ENCODE measurements at regions not wholly inside any gene's neighbourhood (a gene's known extent, or its start where the extent isn't known, plus 50 kb on each side); places are given as distances from the start of the nearest gene placed in this dataset.
"Not testable (repeated sequence)": the region's sequence is repeated elsewhere in the genome, so short reads cannot be mapped to it uniquely, and the experiment has no call there.

DNA sequence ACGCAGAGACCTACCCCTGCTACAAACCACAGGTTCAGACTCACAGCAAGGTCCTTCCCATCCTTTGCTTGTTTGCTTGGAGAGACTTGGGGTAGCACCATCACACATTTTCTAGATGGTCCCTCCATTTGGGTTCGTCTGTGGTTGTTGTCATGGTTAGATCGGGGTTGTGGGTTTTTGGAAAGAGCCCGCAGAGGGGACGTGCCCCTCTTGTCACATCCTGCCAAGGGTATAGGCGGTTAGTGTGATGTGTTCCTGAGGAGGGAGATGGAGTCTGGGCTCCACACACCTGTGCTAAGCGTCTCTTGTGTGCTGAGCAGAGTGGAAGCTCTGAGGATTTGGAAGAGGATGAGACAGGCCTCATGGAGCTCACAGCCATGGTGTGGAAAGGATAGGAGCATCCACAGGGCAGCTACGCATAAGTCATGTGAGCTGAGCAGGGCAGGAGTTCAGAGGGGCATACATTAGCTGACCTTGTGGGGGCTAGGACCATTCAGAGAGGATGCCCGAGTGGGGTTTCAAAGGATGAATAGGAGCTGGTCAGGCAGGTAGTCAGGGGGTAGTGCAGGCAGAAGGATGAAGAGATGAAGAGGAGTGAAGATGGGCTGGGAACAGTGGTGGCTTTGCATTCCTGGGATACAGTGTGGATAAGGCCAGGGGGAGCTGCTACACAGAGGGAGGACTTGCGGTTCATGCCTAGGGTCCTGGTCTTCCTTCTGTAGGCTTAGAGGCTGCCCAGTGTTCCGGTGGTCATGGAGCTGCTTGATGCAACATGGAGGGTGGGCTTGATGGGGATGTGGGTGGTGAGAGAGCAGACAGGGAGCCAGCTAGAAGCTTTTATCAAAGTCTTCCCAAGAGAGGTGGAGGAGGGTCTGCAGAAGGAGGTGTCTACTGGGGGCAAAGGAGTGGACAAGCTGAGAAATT, 62.9 kb downstream of the ACKR3 start:
- no peak for DNase-seq

DNA sequence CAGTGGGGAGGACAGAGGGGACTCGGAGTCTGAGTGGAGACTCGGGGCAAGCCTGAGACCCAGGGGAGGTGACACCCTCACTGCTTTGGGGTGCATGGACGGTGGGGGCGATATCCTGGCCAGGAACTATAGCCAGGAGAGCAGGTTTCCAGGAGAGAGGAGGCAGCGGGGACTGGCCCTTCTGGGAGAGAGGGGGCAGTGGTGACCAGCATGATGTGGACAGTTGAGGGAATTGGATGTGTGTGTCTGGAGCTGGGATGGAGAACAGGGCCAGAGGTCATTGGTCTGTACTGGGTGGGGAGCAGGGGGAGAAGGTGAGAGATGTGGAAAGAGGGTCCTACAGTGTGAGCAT, 63.6 kb downstream of the ACKR3 start:
- DNase-seq, result no peak

- DNase-seq, result no peak
Measured at GRCh38 chr2:236633775-236634560, 64.3 kb downstream of the ACKR3 start.

- no peak for DNase-seq
Measured at GRCh38 chr2:236636261-236636660, 66.6 kb downstream of the ACKR3 start.

DNA sequence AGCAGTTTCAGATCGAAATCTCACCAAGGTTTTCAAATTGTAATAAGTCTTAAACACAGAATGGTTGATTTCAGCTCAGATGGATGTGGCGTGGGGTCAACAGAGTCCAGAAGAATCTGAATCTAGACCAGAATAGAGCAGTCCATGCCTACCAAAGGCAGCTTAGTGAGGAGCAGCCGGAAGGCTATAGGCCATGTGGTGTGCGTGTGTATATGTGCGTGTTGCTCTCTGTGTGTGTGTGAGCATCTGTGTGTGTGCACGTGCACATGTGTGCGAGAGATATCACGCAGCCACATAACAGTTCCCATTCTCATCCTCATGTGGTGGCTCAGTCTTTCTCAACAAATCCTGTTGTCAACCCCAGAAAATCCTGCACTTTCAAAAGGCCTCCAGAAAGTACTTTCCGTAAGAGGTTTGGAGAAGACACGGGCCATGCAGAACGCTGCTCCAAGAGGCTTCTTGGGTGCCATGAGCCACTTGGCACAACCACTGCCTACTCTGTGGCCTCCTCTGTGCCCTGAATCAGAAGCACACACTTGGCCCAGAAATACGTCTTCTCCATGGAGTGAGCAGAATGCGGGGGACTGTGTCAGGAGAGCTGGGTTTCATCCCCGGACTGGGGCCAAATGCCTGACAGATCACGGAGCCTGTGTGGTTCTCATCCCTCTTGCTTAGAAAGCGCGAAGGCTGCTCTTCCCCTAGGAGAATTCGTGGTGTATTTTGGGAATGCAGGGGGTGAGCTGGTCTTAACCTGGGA, 67.3 kb downstream of the ACKR3 start:
- no peak for DNase-seq

GRCh38 chr2:236637686-236638569, 68.3 kb downstream of the ACKR3 start:
- no peak for DNase-seq

- DNase-seq, result no peak
Measured at GRCh38 chr2:236638707-236639106, 69.1 kb downstream of the ACKR3 start.

- no peak for DNase-seq
Measured at GRCh38 chr2:236639461-236640235, 70.0 kb downstream of the ACKR3 start.

DNA sequence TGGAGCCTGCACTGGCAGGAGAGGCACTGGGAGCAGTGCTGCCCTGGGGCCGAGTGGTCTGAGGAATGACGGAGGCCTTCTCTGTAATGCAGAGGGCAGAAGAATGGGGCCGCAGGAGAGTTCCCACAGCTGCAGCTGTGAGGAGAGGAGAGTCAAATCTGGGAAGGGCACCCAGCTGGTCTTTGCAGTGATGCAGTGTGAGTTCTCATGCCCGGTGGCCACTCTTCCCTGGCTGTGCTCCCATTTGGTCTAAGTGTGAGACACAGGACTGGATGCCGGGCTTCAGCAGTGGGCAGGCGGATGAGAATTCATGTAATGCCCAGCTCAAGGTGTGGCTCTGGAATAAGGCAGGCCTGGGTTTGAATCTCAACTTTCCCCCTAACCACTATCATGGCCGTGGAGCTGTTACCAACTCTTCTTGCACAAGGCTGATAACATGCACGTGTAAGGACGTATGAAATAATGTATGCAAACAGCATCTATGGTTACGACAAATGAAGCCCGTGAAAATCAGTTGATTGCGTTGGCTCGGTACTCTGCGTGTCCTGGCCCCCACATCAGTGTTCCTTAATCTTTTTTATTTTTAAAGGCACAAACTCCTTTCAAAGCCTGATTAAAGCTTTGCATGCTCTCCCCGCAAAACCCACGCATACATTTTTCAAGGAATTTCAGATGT, 71.6 kb downstream of the ACKR3 start:
- no peak for DNase-seq

DNA sequence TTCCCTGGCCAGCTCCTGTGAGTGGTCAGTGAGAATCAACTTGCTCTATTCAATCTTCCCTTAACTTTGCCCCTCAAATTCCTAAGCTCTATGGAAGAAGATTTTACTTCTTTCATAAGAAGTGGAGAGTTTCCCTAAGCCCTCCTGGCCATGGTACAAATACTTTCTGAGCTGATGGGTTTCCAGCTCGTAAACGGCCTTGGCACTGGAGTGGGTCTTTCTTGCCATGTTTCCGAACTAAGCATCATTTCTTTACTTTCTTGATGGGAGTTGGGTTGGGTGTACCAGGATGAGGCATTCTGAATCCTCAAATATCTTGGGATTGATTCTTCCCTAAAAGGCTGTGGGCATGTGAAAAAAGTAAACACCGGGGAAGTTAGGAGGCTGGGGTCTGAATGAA, 72.5 kb downstream of the ACKR3 start:
- no peak for DNase-seq

DNA sequence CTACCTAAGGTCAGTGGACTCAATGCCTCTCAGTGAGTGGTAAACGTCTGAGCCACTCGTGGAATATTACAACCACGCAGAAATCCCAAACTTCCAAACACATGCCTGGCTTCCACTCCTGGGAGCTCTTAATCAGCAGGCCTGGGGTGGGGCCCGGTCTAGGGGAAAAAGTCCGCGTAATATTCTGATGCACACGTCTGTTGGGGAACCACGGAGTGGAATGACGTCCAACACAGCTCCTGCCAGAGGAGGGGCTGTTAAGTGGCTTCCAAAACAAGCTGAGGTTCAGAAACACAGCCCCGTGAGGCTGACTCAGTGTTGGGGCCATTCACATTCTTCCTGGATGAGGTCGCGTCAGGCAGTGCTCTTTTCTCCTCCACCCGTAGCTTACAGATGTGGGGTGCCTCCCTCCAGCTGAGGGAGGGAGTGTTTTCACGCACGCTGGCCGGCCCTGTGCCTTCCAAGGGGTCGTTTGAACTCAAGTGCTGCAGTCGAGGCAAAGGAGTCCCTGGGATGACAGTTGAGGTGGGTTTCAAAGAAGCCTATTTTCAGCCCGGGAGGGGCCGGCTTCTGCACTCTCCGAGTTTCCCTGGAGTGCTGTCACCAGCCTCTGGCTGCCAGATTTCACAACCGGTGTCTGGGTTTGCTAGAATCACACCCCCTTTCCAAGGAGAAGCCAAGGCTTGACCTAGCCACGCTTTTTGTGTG, 73.1 kb downstream of the ACKR3 start:
- DNase-seq, result no peak

- no peak for DNase-seq
Measured at GRCh38 chr2:236643480-236643879, 73.9 kb downstream of the ACKR3 start.

DNA sequence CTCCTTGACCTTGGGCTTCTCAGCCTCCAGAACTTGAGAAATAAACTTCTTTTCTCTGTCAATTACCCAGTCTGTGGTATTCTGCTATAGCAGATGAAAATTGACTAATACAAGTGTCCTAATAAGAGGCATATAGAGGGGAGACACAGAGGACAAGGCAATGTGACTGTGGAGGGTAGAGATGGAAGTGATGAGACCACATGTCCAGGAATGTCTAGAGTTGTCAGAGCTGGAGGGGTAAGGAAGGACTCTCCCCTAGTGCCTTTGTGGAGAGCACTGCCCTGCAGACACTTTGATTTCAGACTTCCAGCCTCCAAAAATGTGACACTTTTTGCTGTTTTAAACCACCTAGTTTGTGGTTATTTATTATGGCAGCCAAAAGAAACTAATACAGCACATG, 74.4 kb downstream of the ACKR3 start:
- DNase-seq, result no peak

- no peak for DNase-seq
Measured at GRCh38 chr2:236644502-236644911, 74.9 kb downstream of the ACKR3 start.

DNA sequence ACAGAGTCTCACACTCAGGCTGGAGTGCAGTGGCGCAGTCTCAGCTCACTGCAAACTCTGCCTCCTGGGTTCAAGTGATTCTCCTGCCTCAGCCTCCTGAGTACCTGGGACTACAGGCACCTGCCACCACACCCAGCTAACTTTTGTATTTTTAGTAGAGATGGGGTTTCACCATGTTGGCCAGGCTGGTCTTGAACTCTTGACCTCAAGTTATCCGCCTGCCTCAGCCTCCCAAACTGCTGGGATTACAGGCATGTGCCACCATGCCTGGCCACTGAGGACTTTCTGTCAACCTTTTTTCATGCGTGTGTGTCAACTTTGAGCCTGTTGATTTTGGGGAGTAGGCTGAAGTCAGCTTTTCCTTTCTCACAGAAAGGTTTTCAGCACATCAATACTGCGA, 75.5 kb downstream of the ACKR3 start:
- not testable (repeated sequence) for DNase-seq

DNA sequence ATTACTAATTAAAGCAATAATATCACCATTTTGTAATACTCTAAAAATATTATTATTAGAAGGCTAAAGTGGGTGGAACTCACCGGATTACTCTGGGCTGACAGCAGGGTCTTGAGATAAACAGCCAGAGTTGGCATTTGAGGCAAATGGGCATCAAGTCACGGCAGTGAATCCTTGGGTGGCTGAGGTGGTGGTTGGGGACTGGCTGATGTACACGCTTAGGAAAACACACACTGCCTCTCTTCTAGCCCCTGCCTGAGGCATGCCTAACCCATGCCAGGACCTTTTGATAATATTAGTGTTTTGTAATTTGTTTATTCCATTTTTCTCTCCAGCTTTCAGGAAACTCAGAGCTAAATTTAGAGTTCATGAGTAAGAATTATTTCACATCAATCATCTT, 76.8 kb downstream of the ACKR3 start:
- DNase-seq, result no peak

DNA sequence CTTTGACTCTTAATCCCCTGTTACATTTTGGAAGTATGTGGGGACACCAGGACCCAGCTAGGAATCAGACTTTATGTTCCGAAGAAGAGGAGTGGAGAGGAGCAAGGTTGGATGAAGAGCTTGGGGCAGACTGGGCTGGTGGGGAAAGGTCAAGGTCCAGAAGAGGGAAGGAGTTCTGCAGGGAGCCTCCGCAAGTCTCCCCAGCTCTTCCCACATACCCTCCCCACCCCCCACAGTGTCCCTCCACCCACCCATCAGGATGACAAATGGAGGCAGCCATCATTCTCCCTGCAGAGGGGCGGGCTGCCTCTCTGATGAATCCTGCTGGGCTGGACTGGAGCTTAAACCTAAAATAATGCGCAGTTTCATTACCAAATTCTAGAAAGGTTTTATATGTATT, 77.2 kb downstream of the ACKR3 start:
- no peak for DNase-seq

- DNase-seq, result no peak
Measured at GRCh38 chr2:236647621-236648020, 78.0 kb downstream of the ACKR3 start.

DNA sequence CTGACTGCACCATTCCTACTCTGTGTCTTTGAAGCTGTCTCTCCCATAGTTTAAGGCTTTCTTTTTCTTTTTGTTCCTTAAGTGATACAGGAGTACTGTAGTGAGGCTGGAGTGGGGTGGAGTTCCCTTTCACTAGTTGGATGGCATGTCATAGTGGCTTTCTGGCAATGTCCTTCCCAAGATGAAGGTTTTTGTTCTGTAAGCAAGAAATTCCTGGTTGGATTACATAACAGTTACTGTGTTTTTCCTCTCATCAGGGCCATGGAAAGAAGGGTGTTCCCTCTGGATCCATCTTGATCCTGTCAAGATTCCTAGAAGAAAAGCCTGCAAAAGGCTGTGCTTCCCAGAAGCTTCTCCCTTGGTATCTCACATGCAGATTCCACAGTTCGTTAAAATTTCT, 84.2 kb downstream of the ACKR3 start:
- DNase-seq, result no peak

GRCh38 chr2:236654496-236654895, 84.9 kb downstream of the ACKR3 start:
- DNase-seq, result no peak

All from CD4-positive, alpha-beta T cell treated with Interleukin-17A for 1 hour (primary cell).